SK-N-SH treated with all-trans-retinoic acid at 6 μM for 48 hours (cell line): ENCODE measurements at regions not wholly inside any gene's neighbourhood (a gene's known extent, or its start where the extent isn't known, plus 50 kb on each side); places are given as distances from the start of the nearest gene placed in this dataset.

Source experiments
- ATAC-seq: fragments of 200-7000 bp; cut with Tn5 transposase; 3 replicates; pipeline ENCODE4 v1.9.1; 2020; ENCODE audit warnings: mild to moderate bottlenecking, moderate library complexity
- ARNTL ChIP-seq: fragments of 450-650 bp; formaldehyde crosslinking; IDR thresholded peaks from 2 replicates; pipeline ENCODE4 v1.5.0; 2020; ENCODE audit warnings: low read depth, mild to moderate bottlenecking, moderate library complexity, borderline replicate concordance
- BACH2 ChIP-seq: fragments of 250-450 bp; sonication (Bioruptor Pico); IDR thresholded peaks from 2 replicates; pipeline ENCODE4 v1.9.0; 2021; ENCODE audit warnings: mild to moderate bottlenecking, borderline replicate concordance
- CSDC2 ChIP-seq: fragments of 250-450 bp; sonication (Bioruptor Pico); IDR thresholded peaks from 2 replicates; pipeline ENCODE4 v1.5.0; 2020; ENCODE audit warnings: mild to moderate bottlenecking, moderate library complexity
- ESRRG ChIP-seq: fragments of 250-450 bp; sonication (Bioruptor Pico); IDR thresholded peaks from 2 replicates; pipeline ENCODE4 v1.6.1; 2021; ENCODE audit warnings: mild to moderate bottlenecking
- GLIS3 ChIP-seq: fragments of 250-450 bp; sonication (Bioruptor Pico); IDR thresholded peaks from 2 replicates; pipeline ENCODE4 v1.5.0; 2020; ENCODE audit warnings: mild to moderate bottlenecking, moderate library complexity
- ISL1 ChIP-seq: fragments of 250-450 bp; sonication (Bioruptor Pico); IDR thresholded peaks from 2 replicates; pipeline ENCODE4 v2.1.2; 2022; ENCODE audit warnings: mild to moderate bottlenecking, moderate library complexity
- OSR1 ChIP-seq: fragments of 250-450 bp; sonication (Bioruptor Pico); IDR thresholded peaks from 2 replicates; pipeline ENCODE4 v1.8.0; 2022; ENCODE audit warnings: moderate library complexity, mild to moderate bottlenecking, inconsistent platforms
- PPARA ChIP-seq: fragments of 250-450 bp; sonication (Bioruptor Pico); IDR thresholded peaks from 2 replicates; pipeline ENCODE4 v1.5.0; 2020; ENCODE audit warnings: mild to moderate bottlenecking, borderline replicate concordance
- RARB ChIP-seq: fragments of 250-450 bp; sonication (Bioruptor Pico); IDR thresholded peaks from 2 replicates; pipeline ENCODE4 v1.8.0; 2021; ENCODE audit warnings: mild to moderate bottlenecking, moderate library complexity
- SNAI2 ChIP-seq: fragments of 250-450 bp; sonication (Bioruptor Pico); IDR thresholded peaks from 2 replicates; pipeline ENCODE4 v1.5.0; 2020; ENCODE audit warnings: mild to moderate bottlenecking, moderate library complexity
- ZFP3 ChIP-seq: fragments of 250-450 bp; sonication (Bioruptor Pico); IDR thresholded peaks from 2 replicates; pipeline ENCODE4 v1.5.0; 2020; ENCODE audit warnings: mild to moderate bottlenecking, moderate library complexity
- ZFP30 ChIP-seq: fragments of 450-650 bp; formaldehyde crosslinking; IDR thresholded peaks from 2 replicates; pipeline ENCODE4 v1.5.0; 2022; ENCODE audit warnings: mild to moderate bottlenecking, moderate library complexity
- ZNF565 ChIP-seq: fragments of 450-650 bp; formaldehyde crosslinking; conservative IDR thresholded peaks from 2 replicates; pipeline ENCODE4 v1.5.0; 2020; ENCODE audit warnings: low read depth, mild to moderate bottlenecking, moderate library complexity
- ZNF70 ChIP-seq: fragments of 450-650 bp; formaldehyde crosslinking; IDR thresholded peaks from 2 replicates; pipeline ENCODE4 v1.5.0; 2020; ENCODE audit warnings: mild to moderate bottlenecking, moderate library complexity
- ZNF8 ChIP-seq: fragments of 450-650 bp; formaldehyde crosslinking; IDR thresholded peaks from 2 replicates; pipeline ENCODE4 v1.5.0; 2020; ENCODE audit warnings: mild to moderate bottlenecking, moderate library complexity
- TF ChIP-seq, protein P1 (sequence below): fragments of 250-450 bp; sonication (Bioruptor Pico); IDR thresholded peaks from 2 replicates; pipeline ENCODE4 v1.5.0; 2020; ENCODE audit warnings: mild to moderate bottlenecking, moderate library complexity
- TF ChIP-seq, protein P2 (sequence below): fragments of 250-450 bp; sonication (Bioruptor Pico); IDR thresholded peaks from 2 replicates; pipeline ENCODE4 v1.8.0; 2020; ENCODE audit warnings: mild to moderate bottlenecking, moderate library complexity, borderline replicate concordance
- TF ChIP-seq, protein P3 (sequence below): fragments of 250-450 bp; sonication (Bioruptor Pico); IDR thresholded peaks from 2 replicates; pipeline ENCODE4 v1.5.1; 2020; ENCODE audit warnings: low read depth, mild to moderate bottlenecking, moderate library complexity
- TF ChIP-seq, protein P4 (sequence below): fragments of 250-450 bp; sonication (Bioruptor Pico); IDR thresholded peaks from 2 replicates; pipeline ENCODE4 v1.5.1; 2021; ENCODE audit warnings: mild to moderate bottlenecking, moderate library complexity
- TF ChIP-seq, protein P5 (sequence below): fragments of 250-450 bp; sonication (Bioruptor Pico); IDR thresholded peaks from 2 replicates; pipeline ENCODE4 v1.8.0; 2021; ENCODE audit warnings: low read depth, mild to moderate bottlenecking, moderate library complexity, borderline replicate concordance

DNA sequence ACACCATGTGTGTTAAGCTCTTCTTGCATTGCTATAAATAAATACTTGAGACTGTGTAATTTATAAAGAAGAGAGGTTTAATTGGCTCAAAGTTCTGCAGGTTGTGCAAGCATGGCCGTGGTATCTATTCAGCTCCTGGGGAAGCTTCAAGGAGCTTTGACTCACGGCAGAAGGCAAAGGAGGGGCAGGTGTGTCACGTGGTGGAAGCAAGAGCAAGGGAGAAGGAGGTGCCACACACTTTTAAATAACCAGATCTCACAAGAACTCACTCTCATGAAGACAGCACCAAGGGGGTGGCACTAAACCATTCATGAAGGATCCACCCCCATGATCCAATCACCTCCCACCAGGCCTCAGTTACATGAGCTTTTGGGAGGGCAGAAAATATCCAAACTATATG lies 193.7 kb downstream of the ERMARD start:
- no peak for ATAC-seq
- TF ChIP-seq GLIS3 (CRISPR knock-in tag), result no peak

DNA sequence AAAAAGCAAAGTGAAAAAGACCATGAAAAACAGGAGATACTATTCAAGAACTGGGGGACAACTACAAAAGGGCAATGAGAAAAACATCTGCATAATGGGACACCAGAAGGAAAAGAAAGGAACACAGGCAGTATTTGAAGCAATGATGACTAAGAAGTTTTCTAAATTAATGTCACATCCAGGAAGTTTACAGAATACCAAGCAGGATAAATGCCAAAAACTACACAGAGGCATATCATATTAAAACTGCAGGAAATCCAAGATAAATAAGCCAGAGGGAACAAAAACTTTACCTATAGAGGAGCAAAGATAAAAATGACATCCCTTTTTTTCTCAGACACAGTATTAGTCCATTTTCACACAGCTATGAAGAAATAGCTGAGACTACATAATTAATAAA lies 193.0 kb downstream of the ERMARD start:
- TF ChIP-seq GLIS3 (CRISPR knock-in tag) (no peak), ISL1 (CRISPR knock-in tag) (no peak), CSDC2 (CRISPR knock-in tag) (no peak), OSR1 (CRISPR knock-in tag) (no peak), ZFP30 (CRISPR knock-in tag) (no peak), ESRRG (CRISPR knock-in tag) (no peak)
- TF ChIP-seq, protein P1, sequence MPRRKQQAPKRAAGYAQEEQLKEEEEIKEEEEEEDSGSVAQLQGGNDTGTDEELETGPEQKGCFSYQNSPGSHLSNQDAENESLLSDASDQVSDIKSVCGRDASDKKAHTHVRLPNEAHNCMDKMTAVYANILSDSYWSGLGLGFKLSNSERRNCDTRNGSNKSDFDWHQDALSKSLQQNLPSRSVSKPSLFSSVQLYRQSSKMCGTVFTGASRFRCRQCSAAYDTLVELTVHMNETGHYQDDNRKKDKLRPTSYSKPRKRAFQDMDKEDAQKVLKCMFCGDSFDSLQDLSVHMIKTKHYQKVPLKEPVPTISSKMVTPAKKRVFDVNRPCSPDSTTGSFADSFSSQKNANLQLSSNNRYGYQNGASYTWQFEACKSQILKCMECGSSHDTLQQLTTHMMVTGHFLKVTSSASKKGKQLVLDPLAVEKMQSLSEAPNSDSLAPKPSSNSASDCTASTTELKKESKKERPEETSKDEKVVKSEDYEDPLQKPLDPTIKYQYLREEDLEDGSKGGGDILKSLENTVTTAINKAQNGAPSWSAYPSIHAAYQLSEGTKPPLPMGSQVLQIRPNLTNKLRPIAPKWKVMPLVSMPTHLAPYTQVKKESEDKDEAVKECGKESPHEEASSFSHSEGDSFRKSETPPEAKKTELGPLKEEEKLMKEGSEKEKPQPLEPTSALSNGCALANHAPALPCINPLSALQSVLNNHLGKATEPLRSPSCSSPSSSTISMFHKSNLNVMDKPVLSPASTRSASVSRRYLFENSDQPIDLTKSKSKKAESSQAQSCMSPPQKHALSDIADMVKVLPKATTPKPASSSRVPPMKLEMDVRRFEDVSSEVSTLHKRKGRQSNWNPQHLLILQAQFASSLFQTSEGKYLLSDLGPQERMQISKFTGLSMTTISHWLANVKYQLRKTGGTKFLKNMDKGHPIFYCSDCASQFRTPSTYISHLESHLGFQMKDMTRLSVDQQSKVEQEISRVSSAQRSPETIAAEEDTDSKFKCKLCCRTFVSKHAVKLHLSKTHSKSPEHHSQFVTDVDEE (CRISPR knock-in tag), result no peak
- TF ChIP-seq, protein P2, sequence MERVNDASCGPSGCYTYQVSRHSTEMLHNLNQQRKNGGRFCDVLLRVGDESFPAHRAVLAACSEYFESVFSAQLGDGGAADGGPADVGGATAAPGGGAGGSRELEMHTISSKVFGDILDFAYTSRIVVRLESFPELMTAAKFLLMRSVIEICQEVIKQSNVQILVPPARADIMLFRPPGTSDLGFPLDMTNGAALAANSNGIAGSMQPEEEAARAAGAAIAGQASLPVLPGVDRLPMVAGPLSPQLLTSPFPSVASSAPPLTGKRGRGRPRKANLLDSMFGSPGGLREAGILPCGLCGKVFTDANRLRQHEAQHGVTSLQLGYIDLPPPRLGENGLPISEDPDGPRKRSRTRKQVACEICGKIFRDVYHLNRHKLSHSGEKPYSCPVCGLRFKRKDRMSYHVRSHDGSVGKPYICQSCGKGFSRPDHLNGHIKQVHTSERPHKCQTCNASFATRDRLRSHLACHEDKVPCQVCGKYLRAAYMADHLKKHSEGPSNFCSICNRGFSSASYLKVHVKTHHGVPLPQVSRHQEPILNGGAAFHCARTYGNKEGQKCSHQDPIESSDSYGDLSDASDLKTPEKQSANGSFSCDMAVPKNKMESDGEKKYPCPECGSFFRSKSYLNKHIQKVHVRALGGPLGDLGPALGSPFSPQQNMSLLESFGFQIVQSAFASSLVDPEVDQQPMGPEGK (CRISPR knock-in tag), result no peak
- TF ChIP-seq, protein P3, sequence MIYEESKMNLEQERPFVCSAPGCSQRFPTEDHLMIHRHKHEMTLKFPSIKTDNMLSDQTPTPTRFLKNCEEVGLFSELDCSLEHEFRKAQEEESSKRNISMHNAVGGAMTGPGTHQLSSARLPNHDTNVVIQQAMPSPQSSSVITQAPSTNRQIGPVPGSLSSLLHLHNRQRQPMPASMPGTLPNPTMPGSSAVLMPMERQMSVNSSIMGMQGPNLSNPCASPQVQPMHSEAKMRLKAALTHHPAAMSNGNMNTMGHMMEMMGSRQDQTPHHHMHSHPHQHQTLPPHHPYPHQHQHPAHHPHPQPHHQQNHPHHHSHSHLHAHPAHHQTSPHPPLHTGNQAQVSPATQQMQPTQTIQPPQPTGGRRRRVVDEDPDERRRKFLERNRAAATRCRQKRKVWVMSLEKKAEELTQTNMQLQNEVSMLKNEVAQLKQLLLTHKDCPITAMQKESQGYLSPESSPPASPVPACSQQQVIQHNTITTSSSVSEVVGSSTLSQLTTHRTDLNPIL (CRISPR knock-in tag), result no peak
- no peak for ATAC-seq

DNA sequence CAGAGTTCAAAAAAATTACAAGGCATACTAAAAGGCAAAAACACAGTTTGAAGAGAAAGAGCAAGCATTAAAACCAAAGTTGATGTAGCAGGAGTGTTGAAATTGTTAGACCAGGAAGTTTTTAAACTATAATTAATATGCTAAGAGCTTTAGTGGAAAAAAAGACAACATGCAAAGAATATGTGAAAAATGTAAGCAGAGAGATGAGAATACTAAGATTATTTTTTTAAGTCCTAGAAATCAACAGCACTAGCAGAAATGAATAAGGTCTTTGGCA lies 192.6 kb downstream of the ERMARD start:
- no peak for ATAC-seq
- TF ChIP-seq GLIS3 (CRISPR knock-in tag), result no peak
- TF ChIP-seq ARNTL (CRISPR knock-in tag), result no peak
- TF ChIP-seq, protein P3 (CRISPR knock-in tag), result no peak
- TF ChIP-seq, protein P2 (CRISPR knock-in tag), result no peak
- no peak for TF ChIP-seq BACH2 (CRISPR knock-in tag)
- TF ChIP-seq CSDC2 (CRISPR knock-in tag), result no peak
- TF ChIP-seq RARB (CRISPR knock-in tag), result no peak
- no peak for TF ChIP-seq ZFP3 (CRISPR knock-in tag)
- no peak for TF ChIP-seq ZNF565 (CRISPR knock-in tag)
- no peak for TF ChIP-seq ISL1 (CRISPR knock-in tag)
- TF ChIP-seq ZNF70 (CRISPR knock-in tag), result no peak
- TF ChIP-seq ZFP30 (CRISPR knock-in tag), result no peak
- TF ChIP-seq, protein P4, sequence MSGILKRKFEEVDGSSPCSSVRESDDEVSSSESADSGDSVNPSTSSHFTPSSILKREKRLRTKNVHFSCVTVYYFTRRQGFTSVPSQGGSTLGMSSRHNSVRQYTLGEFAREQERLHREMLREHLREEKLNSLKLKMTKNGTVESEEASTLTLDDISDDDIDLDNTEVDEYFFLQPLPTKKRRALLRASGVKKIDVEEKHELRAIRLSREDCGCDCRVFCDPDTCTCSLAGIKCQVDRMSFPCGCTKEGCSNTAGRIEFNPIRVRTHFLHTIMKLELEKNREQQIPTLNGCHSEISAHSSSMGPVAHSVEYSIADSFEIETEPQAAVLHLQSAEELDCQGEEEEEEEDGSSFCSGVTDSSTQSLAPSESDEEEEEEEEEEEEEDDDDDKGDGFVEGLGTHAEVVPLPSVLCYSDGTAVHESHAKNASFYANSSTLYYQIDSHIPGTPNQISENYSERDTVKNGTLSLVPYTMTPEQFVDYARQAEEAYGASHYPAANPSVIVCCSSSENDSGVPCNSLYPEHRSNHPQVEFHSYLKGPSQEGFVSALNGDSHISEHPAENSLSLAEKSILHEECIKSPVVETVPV (CRISPR knock-in tag), result no peak
- TF ChIP-seq ZNF8, result no peak
- no peak for TF ChIP-seq ESRRG (CRISPR knock-in tag)
- TF ChIP-seq, protein P5, sequence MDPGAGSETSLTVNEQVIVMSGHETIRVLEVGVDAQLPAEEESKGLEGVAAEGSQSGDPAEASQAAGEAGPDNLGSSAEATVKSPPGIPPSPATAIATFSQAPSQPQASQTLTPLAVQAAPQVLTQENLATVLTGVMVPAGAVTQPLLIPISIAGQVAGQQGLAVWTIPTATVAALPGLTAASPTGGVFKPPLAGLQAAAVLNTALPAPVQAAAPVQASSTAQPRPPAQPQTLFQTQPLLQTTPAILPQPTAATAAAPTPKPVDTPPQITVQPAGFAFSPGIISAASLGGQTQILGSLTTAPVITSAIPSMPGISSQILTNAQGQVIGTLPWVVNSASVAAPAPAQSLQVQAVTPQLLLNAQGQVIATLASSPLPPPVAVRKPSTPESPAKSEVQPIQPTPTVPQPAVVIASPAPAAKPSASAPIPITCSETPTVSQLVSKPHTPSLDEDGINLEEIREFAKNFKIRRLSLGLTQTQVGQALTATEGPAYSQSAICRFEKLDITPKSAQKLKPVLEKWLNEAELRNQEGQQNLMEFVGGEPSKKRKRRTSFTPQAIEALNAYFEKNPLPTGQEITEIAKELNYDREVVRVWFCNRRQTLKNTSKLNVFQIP (CRISPR knock-in tag), result no peak
- TF ChIP-seq SNAI2 (CRISPR knock-in tag), result no peak
- TF ChIP-seq PPARA (CRISPR knock-in tag), result no peak
